ENCODE measurements at regions not wholly inside any gene's neighbourhood (a gene's known extent, or its start where the extent isn't known, plus 50 kb on each side); places are given as distances from the start of the nearest gene placed in this dataset.
A peak's percentile ranks its signal among the peaks of the same experiment; 100 is the strongest.

- no peak for DNase-seq
Measured at GRCh38 chr1:193342811-193343210, 156.4 kb upstream of the B3GALT2 start.

- DNase-seq = no peak
Measured at GRCh38 chr1:193340331-193340730, 153.9 kb upstream of the B3GALT2 start.

- no peak for DNase-seq
Measured at GRCh38 chr1:193339401-193339800, 153.0 kb upstream of the B3GALT2 start.

GRCh38 chr1:193338194-193338593 lies 151.8 kb upstream of the B3GALT2 start:
- no peak for DNase-seq

GRCh38 chr1:193335806-193336428 lies 149.5 kb upstream of the B3GALT2 start:
- no peak for DNase-seq

GRCh38 chr1:193333166-193333565 lies 146.8 kb upstream of the B3GALT2 start:
- no peak for DNase-seq

- no peak for DNase-seq
Measured at GRCh38 chr1:193326296-193326695, 139.9 kb upstream of the B3GALT2 start.

GRCh38 chr1:193325771-193326170 lies 139.4 kb upstream of the B3GALT2 start:
- DNase-seq = no peak

- no peak for DNase-seq
Measured at GRCh38 chr1:193325042-193325441, 138.6 kb upstream of the B3GALT2 start.

GRCh38 chr1:193322211-193322610 lies 135.8 kb upstream of the B3GALT2 start:
- DNase-seq = no peak

GRCh38 chr1:193321242-193321840 lies 134.9 kb upstream of the B3GALT2 start:
- DNase-seq = peak; percentile 4

GRCh38 chr1:193320270-193320669 lies 133.9 kb upstream of the B3GALT2 start:
- DNase-seq = no peak

- no peak for DNase-seq
Measured at GRCh38 chr1:193318347-193318746, 131.9 kb upstream of the B3GALT2 start.

GRCh38 chr1:193313354-193314140 lies 127.1 kb upstream of the B3GALT2 start:
- no peak for DNase-seq

- no peak for DNase-seq
Measured at GRCh38 chr1:193312432-193312831, 126.0 kb upstream of the B3GALT2 start.

GRCh38 chr1:193311226-193311948 lies 125.0 kb upstream of the B3GALT2 start:
- no peak for DNase-seq

GRCh38 chr1:193310564-193310963 lies 124.2 kb upstream of the B3GALT2 start:
- no peak for DNase-seq

- DNase-seq = no peak
Measured at GRCh38 chr1:193309936-193310475, 123.6 kb upstream of the B3GALT2 start.

- no peak for DNase-seq
Measured at GRCh38 chr1:193308438-193308837, 122.0 kb upstream of the B3GALT2 start.

GRCh38 chr1:193306430-193306829 lies 120.0 kb upstream of the B3GALT2 start:
- DNase-seq = no peak

Data from T1000 (cell line).